ENCODE measurements at regions not wholly inside any gene's neighbourhood (a gene's known extent, or its start where the extent isn't known, plus 50 kb on each side); places are given as distances from the start of the nearest gene placed in this dataset.

GRCh38 chr7:85074-85882 is 107.1 kb upstream of the FAM20C start:
- DNase-seq (no peak), ATAC-seq (no peak)

GRCh38 chr7:85883-86515 is 106.4 kb upstream of the FAM20C start:
- DNase-seq (no peak), ATAC-seq (no peak)

- DNase-seq, result no peak
- ATAC-seq, result no peak
Observed at GRCh38 chr7:86629-87028, 105.7 kb upstream of the FAM20C start.

- DNase-seq (no peak), ATAC-seq (no peak)
Observed at GRCh38 chr7:87047-87446, 105.3 kb upstream of the FAM20C start.

- no peak for ATAC-seq
- no peak for DNase-seq
Observed at GRCh38 chr7:87671-88070, 104.7 kb upstream of the FAM20C start.

- ATAC-seq, result no peak
- no peak for DNase-seq
Observed at GRCh38 chr7:88095-88926, 104.1 kb upstream of the FAM20C start.

GRCh38 chr7:88927-89231 is 103.5 kb upstream of the FAM20C start:
- ATAC-seq (no peak), DNase-seq (no peak)

GRCh38 chr7:89232-90019 is 102.9 kb upstream of the FAM20C start:
- peak; percentile 62 for ATAC-seq
- DNase-seq, result peak; percentile 27

- DNase-seq, result no peak
- no peak for ATAC-seq
Observed at GRCh38 chr7:90111-91063, 102.0 kb upstream of the FAM20C start.

- DNase-seq (no peak), ATAC-seq (no peak)
Observed at GRCh38 chr7:91396-92175, 100.8 kb upstream of the FAM20C start.

GRCh38 chr7:92231-92674 is 100.1 kb upstream of the FAM20C start:
- DNase-seq (no peak), ATAC-seq (no peak)

GRCh38 chr7:92888-93672 is 99.3 kb upstream of the FAM20C start:
- DNase-seq, result no peak
- ATAC-seq, result no peak

- DNase-seq (no peak), ATAC-seq (no peak)
Observed at GRCh38 chr7:94251-94801, 98.0 kb upstream of the FAM20C start.

GRCh38 chr7:95180-95862 is 97.0 kb upstream of the FAM20C start:
- ATAC-seq (no peak), DNase-seq (no peak)

- ATAC-seq (no peak), DNase-seq (no peak)
Observed at GRCh38 chr7:95863-96260, 96.5 kb upstream of the FAM20C start.

- ATAC-seq, result no peak
- no peak for DNase-seq
Observed at GRCh38 chr7:96861-97260, 95.5 kb upstream of the FAM20C start.

- ATAC-seq, result no peak
Observed at GRCh38 chr7:97310-97841, 95.0 kb upstream of the FAM20C start.

More at GRCh38 chr7:97310-97841, 95.0 kb upstream of the FAM20C start:
- no peak for DNase-seq

Data from stimulated activated naive CD8-positive, alpha-beta T cell treated with anti-CD3 and anti-CD28 coated beads, Interleukin-15, Interleukin-2, amounts not matched to agents 100 U/mL and 50 U/mL, for 24 hours (primary cell).